ENCODE measurements at regions not wholly inside any gene's neighbourhood (a gene's known extent, or its start where the extent isn't known, plus 50 kb on each side); places are given as distances from the start of the nearest gene placed in this dataset.

- TF ChIP-seq CTCF (IDR thresholded peaks at IDR 0.05 in 2 of 3, conservative IDR thresholded peaks at IDR 0.05 in 1 of 3; ENCODE audit: insufficient read depth in 2 of 3, low read depth in 1 of 3, low read length in 3 of 3) (no peak), RBFOX2 (IDR thresholded peaks at IDR 0.05; ENCODE audit: low read depth, low read length) (no peak), ZFP30 (CRISPR knock-in tag; IDR thresholded peaks at IDR 0.05; ENCODE audit: borderline replicate concordance) (no peak), PREB (CRISPR knock-in tag; IDR thresholded peaks at IDR 0.05) (no peak), E2F5 (CRISPR knock-in tag; IDR thresholded peaks at IDR 0.05) (no peak), ARID3A (IDR thresholded peaks at IDR 0.05; ENCODE audit: borderline replicate concordance, low read depth, low read length) (no peak), RNF2 (IDR thresholded peaks at IDR 0.05) (no peak), CHD2 (IDR thresholded peaks at IDR 0.05; ENCODE audit: low read depth, low read length) (no peak), HOXB6 (CRISPR knock-in tag; IDR thresholded peaks at IDR 0.05; ENCODE audit: borderline replicate concordance) (no peak)
These were observed 132.1 kb upstream of the NPY2R start for GRCh38 chr4:155076256-155076785.

Measured in K562 (cell line).